ENCODE measurements at regions not wholly inside any gene's neighbourhood (a gene's known extent, or its start where the extent isn't known, plus 50 kb on each side); places are given as distances from the start of the nearest gene placed in this dataset.
"Not testable (repeated sequence)": the region's sequence is repeated elsewhere in the genome, so short reads cannot be mapped to it uniquely, and the experiment has no call there.

DNA sequence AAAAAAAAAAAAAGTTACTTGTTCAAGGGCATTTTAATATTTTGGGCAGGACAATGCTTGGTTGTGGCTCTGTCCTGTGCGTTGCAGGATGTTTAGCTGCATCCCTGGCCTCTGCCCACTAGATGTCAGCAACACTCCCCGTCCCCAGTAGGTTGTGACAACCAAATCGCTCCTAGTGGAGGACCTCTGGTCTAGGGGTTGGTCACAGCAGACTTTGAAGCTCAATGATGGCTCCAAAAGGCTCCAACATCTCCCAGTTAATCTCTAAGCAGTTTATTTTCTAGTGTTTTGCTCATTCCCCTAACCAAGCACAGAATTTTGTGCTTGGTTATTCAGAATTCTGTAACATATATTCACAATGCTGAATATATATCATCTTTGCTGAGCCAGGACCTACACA lies 67.0 kb downstream of the CHRNA1 start:
- peak; percentile 44 for DNase-seq (ENCODE audit: low read depth)

GRCh38 chr2:174694920-174695319 lies 69.4 kb downstream of the CHRNA1 start:
- DNase-seq (ENCODE audit: low read depth) = no peak

DNA sequence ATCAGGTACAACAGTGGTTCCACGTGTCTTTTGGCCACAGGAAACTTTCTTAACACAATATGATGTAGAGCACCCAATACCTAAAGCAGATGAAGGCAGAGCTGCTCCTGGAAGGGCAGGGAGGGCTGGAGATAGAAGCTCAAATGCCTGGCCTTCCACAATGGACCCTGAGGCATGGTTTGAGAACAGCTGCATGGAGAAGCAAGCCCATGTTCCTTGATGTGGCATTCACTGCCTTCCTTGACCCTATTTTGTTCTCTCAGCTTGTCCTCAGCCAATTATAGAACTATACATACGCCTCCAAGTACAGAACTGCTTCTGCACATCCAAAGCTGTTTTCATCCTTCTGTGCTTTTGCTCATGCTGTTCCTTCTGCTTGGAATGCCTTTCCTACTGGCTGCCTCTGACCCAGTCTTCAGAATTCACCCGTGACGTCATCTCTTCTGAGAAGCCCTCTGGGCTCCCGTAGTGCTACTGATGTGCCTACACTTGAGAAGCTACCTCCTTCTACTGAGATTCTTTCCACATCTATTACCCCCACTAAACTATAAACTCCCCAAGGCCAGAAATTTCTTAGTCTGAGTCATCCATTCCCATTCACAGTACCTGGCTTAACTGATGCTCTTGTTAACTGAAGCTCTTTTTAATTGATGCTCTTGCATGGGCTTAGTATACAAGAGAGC lies 69.9 kb downstream of the CHRNA1 start:
- DNase-seq (ENCODE audit: low read depth) = no peak

- DNase-seq (ENCODE audit: low read depth) = no peak
Measured at GRCh38 chr2:174693344-174693743, 70.9 kb downstream of the CHRNA1 start.

DNA sequence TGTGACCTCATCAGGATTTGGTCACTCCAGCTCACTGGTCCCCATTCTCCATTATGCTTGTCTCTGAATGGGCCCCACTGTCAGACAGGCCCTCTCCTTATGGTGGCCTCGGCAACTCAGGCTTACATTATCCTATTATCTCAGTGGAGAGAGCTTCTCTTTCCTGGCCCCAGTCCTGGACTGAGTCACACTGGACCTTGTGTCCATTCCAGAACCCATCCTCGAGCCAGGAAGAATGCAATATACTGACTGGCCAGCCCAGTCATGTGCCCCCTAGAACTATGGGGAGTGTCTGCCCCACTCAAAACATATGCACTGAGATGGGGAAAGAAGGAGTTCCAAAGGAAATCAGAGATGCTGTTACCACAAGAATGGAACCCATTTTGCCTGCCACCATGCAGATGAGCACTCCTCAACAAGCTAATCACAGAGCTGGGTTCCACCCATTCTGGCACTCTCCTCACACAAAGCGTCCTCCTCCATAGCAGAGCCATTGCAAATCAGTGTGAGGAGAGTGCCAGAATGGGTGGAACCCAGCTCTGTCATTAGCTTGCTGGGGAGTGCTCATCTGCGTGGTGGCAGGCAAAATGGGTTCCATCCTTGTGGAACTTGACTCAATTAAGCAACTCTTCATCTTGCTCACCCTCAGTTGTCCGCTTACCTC lies 71.9 kb downstream of the CHRNA1 start:
- DNase-seq (ENCODE audit: low read depth) = no peak

DNA sequence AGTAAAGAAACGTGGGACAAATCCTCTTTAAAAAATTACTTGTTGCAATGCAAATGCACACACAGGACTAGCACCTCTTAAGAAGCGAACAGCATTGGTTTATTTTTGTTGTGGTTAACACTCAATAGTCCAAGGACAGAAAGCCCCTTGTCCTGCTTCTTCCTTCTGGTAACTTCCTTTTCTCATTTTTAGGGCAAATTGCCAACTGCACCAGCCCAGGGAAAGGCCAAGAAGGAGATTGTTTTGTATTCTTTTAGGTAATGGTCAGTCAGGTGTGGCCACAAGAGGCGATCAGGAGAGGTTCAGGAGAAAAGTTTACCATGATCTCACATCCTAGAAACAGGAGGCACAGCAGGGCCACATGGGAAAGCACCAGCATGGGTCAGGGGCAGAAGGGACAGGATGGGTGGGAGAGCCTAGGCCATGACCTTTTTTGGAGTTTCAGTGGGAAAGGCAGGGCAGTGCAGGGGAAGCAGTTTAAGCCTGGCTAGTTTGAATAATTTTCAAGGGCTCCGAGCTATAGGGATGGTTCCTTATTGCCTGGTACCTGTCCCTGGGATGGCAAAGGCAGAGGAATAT lies 73.0 kb downstream of the CHRNA1 start:
- DNase-seq (ENCODE audit: low read depth) = no peak

DNA sequence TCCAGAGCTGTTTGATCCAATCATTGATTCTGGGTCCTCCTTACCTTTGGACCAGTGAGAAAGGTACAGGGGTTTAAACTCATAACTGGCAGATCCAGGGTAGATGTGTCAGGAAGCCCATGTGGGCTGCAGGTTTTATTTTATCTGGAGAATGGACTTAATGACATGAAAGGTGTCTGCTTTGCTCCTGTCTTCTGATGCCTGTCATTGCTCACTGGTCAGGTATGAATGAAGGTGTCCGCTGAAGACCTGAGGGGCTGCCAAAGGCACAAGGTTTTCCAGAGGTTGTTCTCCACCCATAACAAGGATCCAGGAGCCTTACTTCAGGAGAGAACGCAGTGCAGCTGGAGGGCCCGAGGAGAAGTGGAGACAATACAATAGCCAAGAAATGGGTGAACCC lies 74.2 kb downstream of the CHRNA1 start:
- DNase-seq (ENCODE audit: low read depth) = no peak

- no peak for DNase-seq (ENCODE audit: low read depth)
Measured at GRCh38 chr2:174688079-174688478, 76.2 kb downstream of the CHRNA1 start.

GRCh38 chr2:174686430-174686829 lies 77.8 kb downstream of the CHRNA1 start:
- DNase-seq (ENCODE audit: low read depth) = no peak

DNA sequence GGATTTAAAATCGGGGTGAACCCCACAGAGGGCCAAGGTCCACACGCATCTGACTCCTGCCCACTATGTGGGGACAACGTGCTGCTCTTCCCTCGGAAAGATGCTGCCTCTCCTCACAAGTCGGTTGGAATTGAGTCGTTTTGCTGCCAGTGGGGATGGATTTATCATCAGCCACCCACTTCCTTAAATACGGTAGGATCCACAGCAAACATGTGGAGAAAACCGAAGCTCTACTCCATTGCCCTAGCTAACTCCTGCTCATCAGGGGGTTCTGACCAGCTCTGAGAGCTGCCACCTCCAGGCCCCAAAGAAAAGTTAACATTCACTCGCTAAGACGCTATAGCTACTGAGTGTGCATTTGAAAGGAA lies 80.9 kb downstream of the CHRNA1 start:
- DNase-seq (ENCODE audit: low read depth) = no peak

- peak; percentile 47 for DNase-seq (ENCODE audit: low read depth)
Measured at GRCh38 chr2:174682578-174683391, 81.5 kb downstream of the CHRNA1 start.

DNA sequence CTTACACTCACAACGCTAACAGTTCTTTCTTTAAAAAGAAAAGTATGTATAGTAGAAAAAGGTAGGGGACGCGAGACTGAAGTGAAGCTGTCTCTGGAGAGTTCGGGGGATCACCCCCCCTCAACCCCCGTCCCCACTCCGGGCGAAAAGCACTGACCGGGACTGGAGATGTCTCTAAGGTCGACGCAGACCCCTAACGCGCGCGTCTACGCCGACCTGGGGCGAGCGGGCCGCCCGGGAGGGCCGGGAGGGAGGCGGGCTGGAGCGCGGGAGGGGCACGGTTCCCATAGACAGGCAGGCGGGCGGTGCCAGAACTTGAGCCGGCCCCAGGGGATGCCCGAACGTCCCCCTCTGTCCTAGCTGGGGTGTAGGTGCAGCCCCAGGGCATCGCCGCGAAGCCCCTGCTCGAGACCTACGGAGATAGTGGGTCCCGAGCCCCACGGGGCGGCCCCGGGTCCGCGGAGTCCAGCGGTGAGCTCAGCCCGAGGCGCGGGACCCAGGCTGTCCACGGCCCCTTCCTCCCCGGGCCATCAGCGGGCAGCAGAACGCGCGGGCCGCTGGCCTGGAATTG lies 82.2 kb downstream of the CHRNA1 start:
- peak; percentile 32 for DNase-seq (ENCODE audit: low read depth)

DNA sequence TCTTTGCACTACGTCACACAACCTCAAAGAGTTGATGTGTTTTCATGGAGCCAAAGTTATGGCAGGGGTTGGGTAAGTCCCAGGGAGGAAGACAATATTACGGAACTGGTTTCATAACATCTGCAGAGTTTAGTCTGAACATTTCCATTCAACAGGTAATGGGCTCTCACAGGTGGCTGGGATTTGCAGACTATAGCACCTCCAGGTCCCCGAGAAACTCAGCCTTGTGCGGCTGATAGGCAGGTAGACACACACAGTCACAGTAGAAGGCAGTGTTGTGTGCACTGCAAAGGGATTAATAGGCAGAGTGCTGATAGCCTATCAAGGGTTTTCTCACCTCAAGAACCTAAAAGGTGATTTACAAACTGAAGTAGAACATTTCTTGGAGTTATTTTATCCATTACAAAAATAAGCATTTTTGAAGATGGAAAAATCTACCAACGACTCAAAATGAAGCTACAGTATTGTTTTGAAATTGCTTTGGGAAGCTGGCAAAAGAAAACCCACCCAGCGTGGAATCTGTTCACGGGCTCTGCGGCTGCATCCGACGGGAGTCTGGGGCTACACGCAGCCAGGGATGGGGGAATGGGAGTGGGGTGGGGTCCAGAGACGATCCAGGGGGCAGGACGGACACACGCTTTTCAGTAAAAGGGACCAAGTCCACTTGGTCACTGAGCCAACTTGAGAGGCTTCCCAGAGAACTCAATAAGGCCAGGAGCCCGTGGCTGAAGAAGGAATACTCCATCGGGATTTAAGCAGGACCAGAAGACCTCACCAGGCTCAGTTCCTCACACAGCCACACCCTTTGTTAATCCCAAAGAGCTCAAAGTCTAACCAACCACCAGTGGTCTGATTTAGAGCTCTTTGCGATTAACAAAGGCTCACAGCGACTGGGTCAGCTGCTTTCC lies 82.9 kb downstream of the CHRNA1 start:
- DNase-seq (ENCODE audit: low read depth) = no peak

- DNase-seq (ENCODE audit: low read depth) = no peak
Measured at GRCh38 chr2:174680221-174680620, 82.6 kb upstream of the WIPF1 start.

DNA sequence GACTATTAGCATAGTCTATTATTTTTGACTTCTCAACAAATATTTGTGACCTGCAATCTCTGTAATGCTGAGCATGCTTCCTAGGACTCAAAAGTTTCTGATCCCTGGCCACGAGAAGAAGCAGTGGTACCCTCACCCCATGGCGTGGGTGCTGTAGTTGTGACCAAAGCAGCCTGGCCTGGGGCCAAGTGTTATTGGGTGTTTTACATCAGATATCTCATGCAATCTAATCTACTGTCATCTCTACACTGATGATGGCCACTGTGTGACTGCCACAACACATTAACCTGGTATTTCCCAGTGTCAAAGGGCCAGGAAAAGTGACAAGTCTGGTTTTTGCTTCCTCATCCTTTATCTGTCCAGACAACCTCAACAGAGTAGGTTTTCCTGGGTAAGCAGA lies 80.8 kb upstream of the WIPF1 start:
- DNase-seq (ENCODE audit: low read depth) = no peak

GRCh38 chr2:174675615-174676014 lies 78.0 kb upstream of the WIPF1 start:
- DNase-seq (ENCODE audit: low read depth) = no peak

- no peak for DNase-seq (ENCODE audit: low read depth)
Measured at GRCh38 chr2:174673876-174674275, 76.3 kb upstream of the WIPF1 start.

DNA sequence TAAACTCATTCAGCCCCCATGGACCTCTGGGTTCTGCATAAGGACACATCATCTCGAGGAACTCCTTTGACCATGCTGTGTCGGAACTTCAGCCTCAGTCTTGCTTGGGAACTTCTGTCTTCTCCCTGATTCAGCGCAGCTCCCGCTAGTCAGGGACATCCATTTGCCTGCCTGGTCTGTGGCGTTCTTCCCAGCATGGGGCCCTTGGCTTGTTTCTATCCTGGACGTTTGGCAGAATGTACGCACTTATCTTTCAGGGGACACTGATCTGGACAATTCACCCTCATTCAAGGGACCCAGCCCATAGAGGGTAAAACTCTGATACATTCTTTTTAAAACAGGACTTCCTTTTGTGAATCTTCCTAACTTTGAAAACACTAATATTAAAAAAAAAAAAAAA lies 75.8 kb upstream of the WIPF1 start:
- DNase-seq (ENCODE audit: low read depth) = no peak

DNA sequence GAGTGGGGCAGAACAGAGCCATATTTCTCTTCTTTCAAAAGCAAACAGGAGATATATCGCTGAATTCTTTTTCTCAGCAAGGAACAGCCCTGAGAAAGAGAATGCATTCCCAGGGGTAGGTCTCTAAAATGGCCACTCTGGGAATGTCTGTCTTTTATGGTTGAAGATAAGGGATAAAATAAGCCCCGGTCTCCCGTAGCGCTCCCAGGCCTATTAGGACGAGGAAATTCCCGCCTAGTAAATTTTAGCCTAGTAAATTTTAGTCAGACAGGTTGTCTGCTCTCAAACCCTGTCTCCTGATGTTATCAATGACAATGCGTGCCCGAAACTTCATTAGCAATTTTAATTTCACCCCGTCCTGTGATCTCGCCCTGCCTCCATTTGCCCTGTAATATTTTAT lies 73.9 kb upstream of the WIPF1 start:
- DNase-seq (ENCODE audit: low read depth) = not testable (repeated sequence)

GRCh38 chr2:174670446-174670845 lies 72.8 kb upstream of the WIPF1 start:
- DNase-seq (ENCODE audit: low read depth) = no peak

GRCh38 chr2:174669336-174669735 lies 71.7 kb upstream of the WIPF1 start:
- no peak for DNase-seq (ENCODE audit: low read depth)

Data from activated T-cell treated with anti-CD3 and anti-CD28 coated beads for 48 hours (primary cell).